Progenitor cell of endocrine pancreas (in vitro differentiated cells): ENCODE measurements at regions not wholly inside any gene's neighbourhood (a gene's known extent, or its start where the extent isn't known, plus 50 kb on each side); places are given as distances from the start of the nearest gene placed in this dataset.

Source experiments
- DNase-seq: peaks from one replicate; pipeline ENCODE4 v3.0.0; 2021; ENCODE audit warnings: low spot score; ENCODE audit not compliant: unreplicated experiment
- H3K27ac Mint-ChIP-seq: 2 replicates; pipeline ENCODE4 v1.8.0; 2021; ENCODE audit warnings: mild to moderate bottlenecking, moderate library complexity, mixed read lengths
- H3K27me3 Mint-ChIP-seq: 2 replicates; pipeline ENCODE4 v1.8.0; 2021; ENCODE audit warnings: mixed read lengths
- H3K36me3 Mint-ChIP-seq: 2 replicates; pipeline ENCODE4 v1.8.0; 2022; ENCODE audit warnings: mixed read lengths; ENCODE audit not compliant: insufficient read depth
- H3K4me1 Mint-ChIP-seq: 2 replicates; pipeline ENCODE4 v1.8.0; 2021; ENCODE audit warnings: low read depth, mixed read lengths
- H3K4me3 Mint-ChIP-seq: 2 replicates; pipeline ENCODE4 v1.8.0; 2021; ENCODE audit warnings: low read depth, mild to moderate bottlenecking, moderate library complexity, mixed read lengths
- H3K9me3 Mint-ChIP-seq: 2 replicates; pipeline ENCODE4 v1.8.0; 2021; ENCODE audit warnings: low read depth, mixed read lengths
- CTCF ChIP-seq: fragments of 200-600 bp; sonication (generic); IDR thresholded peaks from one replicate; pipeline ENCODE4 v1.5.0; 2021; ENCODE audit warnings: antibody characterized with exemption, mild to moderate bottlenecking; ENCODE audit not compliant: unreplicated experiment

GRCh38 chr3:135690664-135691063 is 274.9 kb upstream of the PPP2R3A start:
- no peaks in the 10 kb centered on the region for H3K36me3 Mint-ChIP-seq
- H3K27me3 Mint-ChIP-seq, result peaks cover 4% of the 10 kb centered on the region
- H3K4me3 Mint-ChIP-seq, result no peak overlapping the region
- TF ChIP-seq CTCF, result no peak
- no peaks in the 10 kb centered on the region for H3K4me1 Mint-ChIP-seq
- H3K9me3 Mint-ChIP-seq, result no peaks in the 10 kb centered on the region
- no peak overlapping the region for H3K27ac Mint-ChIP-seq
- DNase-seq, result no peak

DNA sequence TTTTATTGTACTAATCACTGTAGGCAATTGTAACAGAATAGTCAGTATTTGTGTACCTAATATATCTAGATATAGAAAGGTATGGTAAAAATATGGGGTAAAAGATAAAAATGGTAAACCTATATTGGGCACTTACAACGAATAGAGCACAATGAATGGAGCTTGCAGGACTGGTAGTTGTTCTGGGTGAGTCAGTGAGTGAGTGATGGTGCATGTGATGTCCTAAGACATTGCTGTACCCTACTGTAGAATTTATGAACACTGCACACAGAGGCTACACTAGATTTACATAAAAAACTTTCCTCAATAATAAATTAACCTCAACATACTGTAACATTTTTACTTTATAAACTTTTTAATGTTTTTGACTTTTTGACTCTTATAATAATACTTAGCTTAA is 274.3 kb upstream of the PPP2R3A start:
- H3K4me1 Mint-ChIP-seq, result no peaks in the 10 kb centered on the region
- no peak overlapping the region for H3K4me3 Mint-ChIP-seq
- no peak for TF ChIP-seq CTCF
- DNase-seq, result no peak
- H3K36me3 Mint-ChIP-seq, result no peaks in the 10 kb centered on the region
- no peak overlapping the region for H3K27ac Mint-ChIP-seq
- no peaks in the 10 kb centered on the region for H3K9me3 Mint-ChIP-seq
- peaks cover 4% of the 10 kb centered on the region for H3K27me3 Mint-ChIP-seq

DNA sequence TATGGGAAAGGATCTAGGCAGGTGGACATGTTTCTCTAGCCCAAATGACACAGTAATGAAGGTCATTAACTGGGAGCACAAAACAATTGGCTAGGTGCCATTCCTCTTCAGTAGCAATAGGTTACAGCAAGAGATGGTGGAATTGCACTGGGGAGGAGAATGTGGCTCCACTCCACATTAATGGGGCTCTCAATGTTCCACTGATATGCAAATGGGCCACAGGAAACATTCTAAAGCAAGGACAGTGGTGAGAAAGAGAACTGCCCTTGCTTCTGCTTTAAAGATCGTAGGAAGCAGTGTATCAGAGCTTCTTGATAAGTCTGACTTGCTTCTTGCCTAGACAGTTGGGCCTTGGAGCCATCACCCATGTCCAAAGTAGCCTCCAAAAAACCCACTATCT is 271.4 kb upstream of the PPP2R3A start:
- H3K4me3 Mint-ChIP-seq, result no peak overlapping the region
- no peak overlapping the region for H3K27ac Mint-ChIP-seq
- no peaks in the 10 kb centered on the region for H3K36me3 Mint-ChIP-seq
- no peaks in the 10 kb centered on the region for H3K9me3 Mint-ChIP-seq
- H3K4me1 Mint-ChIP-seq, result no peaks in the 10 kb centered on the region
- no peak for DNase-seq
- H3K27me3 Mint-ChIP-seq, result peaks cover 4% of the 10 kb centered on the region
- no peak for TF ChIP-seq CTCF

GRCh38 chr3:135699741-135700140 is 265.8 kb upstream of the PPP2R3A start:
- Mint-ChIP-seq H3K27ac (no peak overlapping the region), H3K9me3 (peaks cover 3% of the 10 kb centered on the region), H3K4me3 (no peak overlapping the region), H3K4me1 (no peaks in the 10 kb centered on the region), H3K27me3 (no peaks in the 10 kb centered on the region), H3K36me3 (no peaks in the 10 kb centered on the region)
- TF ChIP-seq CTCF, result no peak
- DNase-seq, result no peak

- Mint-ChIP-seq H3K27ac (no peak overlapping the region), H3K36me3 (no peaks in the 10 kb centered on the region), H3K9me3 (no peaks in the 10 kb centered on the region), H3K27me3 (no peaks in the 10 kb centered on the region), H3K4me1 (no peaks in the 10 kb centered on the region), H3K4me3 (no peak overlapping the region)
- TF ChIP-seq CTCF, result no peak
- DNase-seq, result no peak
These were observed 258.7 kb upstream of the PPP2R3A start for GRCh38 chr3:135706758-135707375.
